GM23248 (cell line): ENCODE measurements at regions not wholly inside any gene's neighbourhood (a gene's known extent, or its start where the extent isn't known, plus 50 kb on each side); places are given as distances from the start of the nearest gene placed in this dataset.

ENCODE experiments used
- EZH2 ChIP-seq: fragments of 200-600 bp; sonication (generic); IDR thresholded peaks from 2 replicates; pipeline ENCODE4 v1.6.1; 2018; ENCODE audit warnings: antibody characterized with exemption, mild to moderate bottlenecking; ENCODE audit not compliant: insufficient read depth, poor library complexity, severe bottlenecking
- EZH2phosphoT487 ChIP-seq: fragments of 200-600 bp; sonication (generic); IDR thresholded peaks from 2 replicates; pipeline ENCODE4 v1.6.1; 2018; ENCODE audit warnings: antibody characterized with exemption, moderate library complexity, mild to moderate bottlenecking, low read depth; ENCODE audit not compliant: insufficient read depth

DNA sequence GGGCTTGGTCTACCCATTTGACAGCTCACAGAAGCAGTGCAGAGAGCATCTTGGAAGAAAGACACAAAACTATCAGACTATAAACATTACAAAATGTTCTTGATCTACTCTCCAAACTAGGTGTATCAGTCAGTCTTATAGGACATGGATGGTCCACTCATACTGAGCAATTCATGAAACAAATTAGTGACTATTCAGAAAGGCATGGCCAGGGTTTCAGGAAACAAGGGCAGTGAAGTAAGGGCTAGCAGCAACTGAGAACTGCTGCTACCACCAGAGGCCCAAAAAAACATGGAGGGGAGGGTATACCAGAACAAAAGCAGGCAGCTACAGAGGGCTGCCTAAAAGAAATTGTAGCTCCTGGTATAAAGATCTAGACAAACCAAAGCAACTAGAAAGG, 287.0 kb downstream of the PIK3R1 start:
- no peak for TF ChIP-seq EZH2
- TF ChIP-seq EZH2phosphoT487 = no peak
